ENCODE measurements at regions not wholly inside any gene's neighbourhood (a gene's known extent, or its start where the extent isn't known, plus 50 kb on each side); places are given as distances from the start of the nearest gene placed in this dataset.
"Not testable (repeated sequence)": the region's sequence is repeated elsewhere in the genome, so short reads cannot be mapped to it uniquely, and the experiment has no call there.

DNA sequence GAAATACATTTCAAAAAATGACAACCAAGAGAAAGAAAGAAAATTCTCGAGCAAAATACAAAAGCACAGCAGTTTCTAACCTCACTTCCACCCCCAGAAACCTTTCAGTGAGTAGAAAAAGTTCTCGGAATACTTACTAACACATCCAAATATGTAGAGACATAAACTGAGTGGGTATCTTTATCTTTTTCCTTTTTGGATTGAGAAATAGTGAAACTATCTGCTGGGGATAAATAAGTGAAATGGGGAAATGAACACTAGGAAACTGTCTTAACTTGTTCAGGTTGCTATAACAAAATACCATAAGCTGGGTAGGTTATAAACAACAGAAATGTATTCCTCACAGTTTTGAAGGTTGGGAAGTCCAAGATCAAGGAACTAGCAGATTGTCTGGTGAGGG lies 72.0 kb downstream of the VCAM1 start:
- no peak for DNase-seq

DNA sequence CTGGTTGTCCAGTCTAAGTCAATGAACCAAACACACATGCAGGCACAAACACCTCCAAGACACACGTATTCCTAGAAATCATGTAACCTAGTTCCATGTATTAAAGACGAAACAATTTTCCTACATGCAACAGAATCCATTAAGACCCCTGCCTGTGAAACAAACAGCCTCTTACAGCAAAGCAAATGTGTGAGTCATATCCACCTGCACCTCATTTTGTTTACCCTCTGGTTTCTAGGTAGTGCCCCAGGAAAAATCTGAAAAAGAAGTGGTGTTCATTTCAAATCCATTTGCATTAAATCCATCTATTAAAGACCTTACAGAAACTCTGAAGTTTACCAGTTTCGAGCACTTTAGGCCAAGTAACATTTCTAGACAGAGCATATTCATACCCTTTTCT lies 74.1 kb downstream of the VCAM1 start:
- DNase-seq, result no peak

DNA sequence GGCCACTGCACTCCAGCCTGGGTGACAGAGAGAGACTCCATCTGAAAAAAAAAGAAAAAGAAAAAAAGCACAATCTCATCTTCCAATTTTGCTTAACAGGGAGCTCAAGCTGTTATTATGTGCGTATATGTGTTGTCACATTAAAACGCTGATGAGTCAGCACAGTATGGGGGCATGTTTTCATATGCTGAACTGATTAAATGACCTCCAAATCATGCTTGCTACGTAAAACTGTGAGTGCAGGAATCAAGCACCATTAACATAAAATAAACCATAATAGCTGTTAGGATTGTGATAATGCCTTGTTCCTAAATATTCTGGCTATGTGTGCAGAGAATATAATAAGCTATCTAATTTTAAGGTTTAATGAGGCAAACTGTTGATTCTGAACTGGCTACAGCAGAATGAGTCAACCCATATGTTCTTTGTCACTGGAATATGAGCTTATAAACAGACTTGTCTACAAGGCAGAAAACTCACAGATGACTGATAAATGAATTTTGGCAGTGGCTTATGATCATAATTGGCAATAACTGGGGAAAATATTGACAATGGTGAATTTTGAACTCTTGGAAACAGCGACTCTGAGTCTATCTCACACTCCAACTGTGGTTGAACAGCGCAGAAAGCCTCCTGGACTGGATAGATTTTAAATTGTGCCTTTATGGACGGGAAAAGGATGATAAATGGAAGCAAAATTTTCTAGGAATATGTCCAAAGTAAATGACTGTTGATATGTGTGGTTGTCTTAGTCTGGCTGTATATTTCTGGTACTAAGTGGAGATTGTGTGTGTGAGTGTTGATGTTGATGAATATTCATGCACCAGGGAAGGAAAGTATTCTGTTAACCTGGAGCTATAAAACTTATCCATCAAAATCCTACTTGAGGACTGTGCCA lies 75.5 kb downstream of the VCAM1 start:
- no peak for DNase-seq

DNA sequence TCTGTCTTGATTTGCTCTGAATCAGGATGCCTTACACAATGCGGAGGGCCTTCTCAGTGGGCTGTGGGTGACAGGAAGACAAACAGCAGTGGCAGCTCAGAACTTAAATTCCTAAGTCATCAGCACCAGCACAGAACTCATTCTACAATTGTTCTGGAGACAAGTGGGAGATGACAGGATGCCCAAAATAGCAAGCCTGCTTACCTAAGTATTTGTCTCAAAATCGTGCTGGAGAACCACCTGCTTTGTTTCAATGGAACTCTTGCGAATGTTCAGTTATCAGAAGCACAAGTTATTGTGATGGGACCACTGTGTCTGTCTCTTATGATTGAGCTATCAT lies 76.1 kb downstream of the VCAM1 start:
- no peak for DNase-seq

DNA sequence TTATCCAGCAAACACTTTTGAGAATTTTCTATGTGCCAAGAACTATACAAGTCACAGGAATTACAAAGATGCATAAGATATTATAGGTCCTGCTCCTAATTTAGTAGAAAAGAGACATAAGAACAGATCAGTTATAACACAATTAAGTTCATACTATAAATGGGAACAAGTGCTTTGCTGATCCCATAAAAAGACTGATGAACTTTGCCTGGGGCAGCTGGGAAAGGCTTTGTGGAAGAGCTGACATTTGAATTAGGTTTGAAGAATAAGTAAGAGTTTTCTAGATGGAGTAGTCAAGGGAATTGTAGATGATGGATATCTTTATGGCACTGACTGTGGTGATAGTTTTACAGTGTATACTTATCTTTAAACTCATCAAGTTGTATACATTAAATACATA lies 76.5 kb downstream of the VCAM1 start:
- no peak for DNase-seq

DNA sequence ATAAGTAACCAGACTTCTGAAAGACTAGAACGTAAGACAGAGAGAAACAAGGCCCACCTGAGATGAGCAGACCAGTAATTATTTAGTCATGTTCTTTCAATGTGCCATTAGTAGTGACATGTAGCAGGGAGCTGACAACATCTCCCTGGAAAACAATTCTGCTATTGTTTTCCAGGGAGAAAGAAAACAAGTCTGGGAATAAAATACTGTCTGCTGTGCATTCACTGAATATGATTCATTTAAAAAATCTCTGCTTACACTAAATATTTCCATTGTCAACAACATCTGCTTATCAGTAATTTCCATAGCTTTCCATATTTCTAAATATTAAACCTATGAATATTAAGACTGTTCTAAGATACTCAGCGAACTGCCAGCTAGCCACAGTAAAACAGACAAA lies 80.0 kb downstream of the VCAM1 start:
- no peak for DNase-seq

DNA sequence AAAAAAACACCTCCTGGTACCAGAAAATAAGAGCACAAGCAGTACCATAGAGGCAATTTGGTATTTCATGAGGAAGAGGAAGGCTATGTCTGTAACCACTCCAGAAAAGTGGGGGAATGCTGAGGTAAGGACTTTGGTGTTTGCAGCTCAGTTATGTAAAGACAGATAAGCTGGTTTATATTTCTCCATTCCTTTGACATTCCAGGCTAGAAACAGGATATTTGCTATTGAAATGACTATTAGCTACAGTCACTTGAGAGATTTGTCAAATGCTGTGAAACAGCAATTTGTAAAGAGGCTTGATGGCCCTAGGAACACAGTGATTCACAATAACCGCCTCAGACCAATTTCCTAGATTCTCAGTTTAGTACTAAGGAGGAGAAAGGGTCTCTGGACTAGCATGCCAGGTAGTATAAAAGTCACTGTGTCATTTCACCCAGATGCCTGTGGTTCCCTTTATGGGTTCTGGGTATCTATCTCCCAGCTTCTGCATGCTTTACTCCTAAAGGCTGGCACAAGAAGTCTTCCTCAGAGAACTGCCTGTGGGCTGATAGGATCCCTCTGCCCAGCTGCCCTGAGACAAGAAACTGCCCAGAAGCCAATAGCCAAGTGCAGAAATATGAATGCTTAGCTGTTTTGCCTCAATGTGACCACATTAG lies 80.5 kb downstream of the VCAM1 start:
- DNase-seq, result no peak

DNA sequence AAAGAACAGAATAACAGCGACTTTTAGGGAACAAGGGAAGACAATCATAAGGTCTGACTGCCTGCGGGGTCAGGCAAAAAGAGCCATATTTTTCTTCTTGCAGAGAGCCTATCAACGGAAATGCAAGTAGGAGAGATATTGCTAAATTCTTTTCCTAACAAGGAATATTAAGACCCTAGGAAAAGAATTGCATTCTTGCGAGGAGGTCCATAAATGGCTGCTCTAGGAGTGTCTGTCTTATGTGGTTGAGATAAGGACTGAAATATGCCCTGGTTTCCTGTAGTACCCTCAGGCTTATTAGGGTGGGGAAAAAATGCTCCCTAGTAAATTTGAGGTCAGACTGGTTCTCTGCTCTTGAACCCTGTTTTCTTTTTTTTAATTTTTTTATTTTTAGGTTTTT lies 81.7 kb downstream of the VCAM1 start:
- DNase-seq, result not testable (repeated sequence)

DNA sequence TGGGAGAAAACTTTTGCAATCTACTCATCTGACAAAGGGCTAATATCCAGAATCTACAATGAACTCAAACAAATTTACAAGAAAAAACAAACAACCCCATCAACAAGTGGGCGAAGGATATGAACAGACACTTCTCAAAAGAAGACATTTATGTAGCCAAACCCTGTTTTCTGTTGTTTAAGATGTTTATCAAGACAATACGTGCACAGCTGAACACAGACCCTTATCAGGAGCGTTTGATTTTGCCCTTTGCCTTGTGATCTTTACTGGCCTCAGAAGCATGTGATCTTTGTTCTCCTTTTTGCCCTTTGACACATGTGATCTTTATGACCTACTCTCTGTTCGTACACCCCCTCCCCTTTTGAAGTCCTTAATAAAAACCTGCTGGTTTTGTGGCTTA lies 83.7 kb downstream of the VCAM1 start:
- not testable (repeated sequence) for DNase-seq

DNA sequence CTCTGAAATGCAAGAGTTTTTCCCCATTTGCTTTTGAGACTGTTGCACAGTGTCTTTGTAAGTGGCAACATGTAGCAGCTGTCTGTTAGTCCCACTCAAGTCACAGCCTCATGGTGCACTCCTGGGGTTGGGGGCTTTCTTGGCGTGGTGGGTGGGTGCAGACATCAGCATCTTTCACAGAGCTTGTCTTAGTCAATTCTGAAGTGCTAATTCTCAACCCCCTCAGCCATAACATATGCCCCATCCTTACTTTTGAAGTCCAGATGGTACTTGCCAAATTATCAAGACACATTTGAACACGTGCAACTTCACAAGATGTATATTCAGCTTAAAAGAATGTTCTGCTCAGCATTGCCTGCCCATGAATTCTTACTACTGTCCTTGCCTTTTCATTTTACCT lies 87.1 kb downstream of the VCAM1 start:
- no peak for DNase-seq

DNA sequence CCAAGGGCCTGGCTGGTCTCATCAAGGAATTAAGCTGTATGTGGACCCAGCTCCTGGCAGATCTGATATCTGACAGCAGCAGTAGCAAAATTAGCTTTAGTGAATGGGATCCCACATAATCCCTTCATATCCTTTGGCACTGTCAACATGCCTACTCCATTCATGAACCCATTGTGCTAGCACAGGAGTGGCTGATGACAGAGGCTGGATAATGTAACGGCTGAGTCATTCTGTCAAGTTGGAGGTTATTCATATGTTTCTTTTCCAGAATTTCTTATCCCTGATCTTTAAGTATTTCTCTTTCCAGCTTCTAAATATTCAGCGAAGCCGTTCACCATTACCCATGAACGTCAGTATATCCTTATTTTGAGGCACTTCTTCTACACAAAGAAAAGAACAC lies 84.3 kb downstream of the EXTL2 start:
- DNase-seq, result no peak

DNA sequence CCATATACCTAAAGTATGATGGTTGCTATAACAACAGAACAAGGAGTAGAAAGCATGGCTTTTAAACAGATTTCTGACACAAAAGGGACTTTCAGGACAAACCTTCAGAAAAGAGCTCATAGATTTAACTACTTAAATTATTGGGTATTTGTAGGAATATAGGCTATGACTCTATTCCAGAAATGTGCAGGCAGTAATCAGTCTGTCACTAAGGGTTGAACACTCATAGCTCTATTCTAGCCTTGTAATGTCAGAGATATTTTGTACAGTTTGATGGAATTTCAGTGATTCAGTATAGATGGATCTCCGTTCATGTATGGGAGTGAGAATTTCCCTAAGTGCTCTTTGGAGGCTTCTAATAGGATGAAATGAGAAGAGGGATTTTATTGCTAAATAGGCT lies 82.8 kb downstream of the EXTL2 start:
- DNase-seq, result no peak

DNA sequence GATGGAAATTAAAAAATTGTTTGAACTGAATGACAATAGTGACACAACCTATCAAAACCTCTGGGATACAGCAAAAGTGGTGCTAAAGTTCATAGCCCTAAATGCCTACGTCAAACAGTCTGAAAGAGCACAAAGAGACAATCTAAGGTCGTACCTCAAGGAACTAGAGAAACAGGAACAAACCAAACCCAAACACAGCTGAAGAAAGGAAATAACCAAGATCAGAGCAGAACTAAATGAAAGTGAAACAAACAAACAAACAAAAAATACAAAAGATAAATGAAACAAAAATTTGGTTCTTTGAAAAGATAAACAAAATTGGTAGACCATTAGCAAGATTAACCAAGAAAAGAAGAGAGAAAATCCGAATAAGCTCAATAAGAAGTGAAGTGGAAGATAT lies 79.7 kb downstream of the EXTL2 start:
- peak; percentile 31 to 45 (median 37) for DNase-seq

DNA sequence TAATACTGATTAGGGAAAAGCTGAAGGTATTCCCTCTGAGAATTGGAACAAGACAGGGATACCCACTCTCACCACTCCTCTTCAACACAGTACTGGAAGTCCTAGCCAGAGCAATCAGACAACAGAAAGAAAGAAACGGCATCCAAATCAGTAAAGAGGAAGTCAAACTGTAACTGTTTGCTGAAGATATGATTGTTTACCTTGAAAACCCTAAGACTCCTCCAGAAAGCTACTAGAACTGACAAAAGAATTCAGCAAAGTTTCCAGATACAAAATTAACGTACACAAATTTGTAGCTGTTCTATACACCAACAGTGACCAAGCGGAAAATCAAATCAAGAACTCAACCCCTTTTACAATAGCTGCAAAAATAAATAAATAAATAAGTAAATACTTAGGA lies 78.6 kb downstream of the EXTL2 start:
- DNase-seq, result no peak

DNA sequence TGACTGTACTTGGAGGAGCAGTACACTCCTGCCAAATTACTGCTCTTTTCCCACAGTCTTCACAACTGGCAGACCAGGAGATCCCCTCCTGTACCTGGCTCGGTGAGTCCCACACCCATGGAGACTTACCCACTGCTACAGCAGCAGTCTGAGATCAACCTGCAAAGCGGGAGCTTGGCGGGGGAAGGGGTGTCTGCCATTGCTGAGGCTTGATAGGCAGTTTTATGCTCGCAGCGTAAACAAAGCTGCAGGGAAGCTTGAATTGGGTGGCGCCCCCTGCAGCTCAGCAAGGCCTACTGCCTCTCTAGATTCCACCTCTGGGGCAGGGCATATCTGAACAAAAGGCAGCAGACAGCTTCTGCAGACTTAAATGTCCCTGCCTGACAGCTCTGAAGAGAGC lies 74.4 kb downstream of the EXTL2 start:
- DNase-seq, result peak in 1 of 3 donors; percentile 20

DNA sequence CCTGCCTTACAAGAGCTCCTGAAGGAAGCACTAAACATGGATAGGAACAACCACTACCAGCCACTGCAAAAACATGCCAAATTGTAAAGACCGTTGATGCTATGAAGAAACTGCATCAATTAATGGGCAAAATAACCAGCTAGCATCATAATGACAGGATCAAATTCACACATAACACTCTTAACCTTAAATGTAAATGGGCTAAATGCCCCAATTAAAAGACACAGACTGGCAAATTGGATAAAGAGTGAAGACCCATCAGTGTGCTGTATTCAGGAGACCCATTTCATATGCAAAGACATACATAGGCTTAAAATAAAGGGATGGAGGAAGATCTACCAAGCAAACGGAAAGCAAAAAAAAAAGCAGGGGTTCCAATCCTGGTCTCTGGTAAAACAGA lies 72.7 kb downstream of the EXTL2 start:
- not testable (repeated sequence) for DNase-seq
